IPS-NIHi7 (cell line): ENCODE measurements at regions not wholly inside any gene's neighbourhood (a gene's known extent, or its start where the extent isn't known, plus 50 kb on each side); places are given as distances from the start of the nearest gene placed in this dataset.
"Not testable (repeated sequence)": the region's sequence is repeated elsewhere in the genome, so short reads cannot be mapped to it uniquely, and the experiment has no call there.

Experiments used
- DNase-seq: peaks from one replicate; pipeline ENCODE4 v3.0.0; 2012; ENCODE audit warnings: mixed read lengths; ENCODE audit errors: extremely low spot score

DNA sequence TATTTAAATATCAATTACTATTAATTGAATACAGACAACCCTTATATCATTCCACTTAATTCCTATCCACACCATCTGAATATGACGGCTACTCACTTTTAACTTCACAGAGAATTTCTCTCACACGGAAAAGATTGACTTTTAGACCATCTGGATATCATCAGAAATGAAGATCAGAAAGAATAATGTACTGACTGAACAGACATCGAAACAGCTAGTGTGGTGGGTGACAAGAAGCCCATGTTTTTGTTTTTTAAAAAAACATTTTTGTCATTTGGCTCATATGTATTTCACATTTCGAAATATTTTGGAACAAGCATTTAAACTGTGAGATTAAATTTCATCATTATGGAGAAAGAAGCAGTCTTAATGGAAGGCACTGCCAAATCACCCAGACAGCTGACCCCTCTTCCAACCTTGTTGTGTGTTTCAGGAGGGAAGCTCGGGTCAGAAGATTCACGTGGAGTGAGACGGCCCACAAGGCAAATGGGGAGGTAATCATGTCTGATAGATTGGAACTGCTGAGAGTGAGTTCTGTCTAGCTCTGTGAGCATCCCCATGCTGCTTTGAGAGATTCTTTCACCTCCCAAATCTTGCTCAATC, 204.2 kb upstream of the RASGEF1B start:
- no peak for DNase-seq

DNA sequence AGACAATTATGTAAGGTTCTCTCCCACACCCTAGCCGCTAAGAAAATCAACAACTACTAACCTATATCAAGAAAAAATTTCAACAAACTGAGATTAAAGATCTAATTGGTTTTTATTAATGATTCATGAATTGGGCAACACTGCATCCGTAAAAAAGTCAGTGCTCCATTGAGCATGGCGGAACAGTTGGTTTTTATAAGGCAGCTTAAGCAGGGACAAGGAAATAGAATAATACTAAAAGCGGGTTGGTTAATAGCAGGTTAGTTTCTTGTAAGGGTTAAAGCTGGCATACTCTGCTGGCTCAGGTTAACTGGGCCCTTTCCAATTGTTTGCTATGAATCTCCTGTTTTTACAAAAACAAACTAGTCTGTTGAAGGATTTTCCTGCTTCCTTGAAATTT, 202.3 kb upstream of the RASGEF1B start:
- no peak for DNase-seq

DNA sequence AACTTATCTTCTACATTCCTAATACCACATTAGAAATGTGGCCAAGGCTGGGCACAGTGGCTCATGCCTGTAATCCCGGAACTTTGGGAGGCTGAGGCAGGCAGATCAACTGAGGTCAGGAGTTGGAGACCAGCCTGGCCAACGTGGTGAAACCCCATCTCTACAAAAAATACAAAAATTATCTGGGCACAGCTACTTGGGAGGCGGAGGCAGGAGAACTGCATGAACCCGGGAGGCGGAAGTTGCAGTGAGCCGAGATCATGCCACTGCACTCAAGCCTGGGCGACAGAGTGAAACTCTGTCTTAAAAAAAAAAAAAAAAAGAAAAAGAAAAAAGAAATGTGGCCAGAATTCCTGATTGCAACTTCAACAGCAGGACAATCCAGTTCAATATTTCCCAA, 196.6 kb upstream of the RASGEF1B start:
- DNase-seq, result not testable (repeated sequence)

DNA sequence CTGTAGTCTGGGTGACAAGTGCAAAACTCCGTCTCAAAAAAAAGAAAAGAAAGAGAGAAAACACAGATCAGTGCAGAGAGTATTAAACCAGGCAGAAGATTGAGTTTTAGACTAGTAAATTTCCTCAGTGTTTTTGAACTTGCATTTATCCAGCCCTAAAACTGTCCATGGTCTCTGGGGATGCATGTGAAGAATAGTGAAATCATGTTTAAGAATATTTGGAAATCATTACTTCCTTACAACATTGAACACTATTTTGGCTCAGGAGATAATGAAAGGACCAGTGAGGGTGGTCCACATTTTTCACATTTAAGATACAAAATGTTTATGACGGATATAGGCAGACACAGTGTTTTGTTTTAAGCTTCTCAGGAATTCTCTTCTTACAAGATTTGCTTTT, 195.8 kb upstream of the RASGEF1B start:
- no peak for DNase-seq

DNA sequence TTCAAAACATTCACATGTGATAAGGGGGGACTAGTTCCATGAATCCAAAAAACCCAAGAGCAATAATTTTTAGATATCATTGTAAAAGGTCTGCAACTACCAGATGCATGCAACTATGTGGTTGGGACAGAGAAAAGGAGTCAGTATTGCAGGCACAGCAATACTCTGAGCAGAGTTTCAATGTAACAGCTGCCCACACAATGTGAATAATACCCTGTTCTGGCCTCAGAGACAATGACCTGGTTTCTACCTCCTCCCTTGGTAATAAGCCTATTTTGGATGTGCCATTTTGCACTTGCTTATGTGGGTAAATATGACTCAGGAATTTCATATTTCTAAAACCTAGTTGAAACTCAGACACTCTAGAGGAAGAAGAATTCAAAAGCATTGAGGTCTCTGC, 194.8 kb upstream of the RASGEF1B start:
- no peak for DNase-seq

DNA sequence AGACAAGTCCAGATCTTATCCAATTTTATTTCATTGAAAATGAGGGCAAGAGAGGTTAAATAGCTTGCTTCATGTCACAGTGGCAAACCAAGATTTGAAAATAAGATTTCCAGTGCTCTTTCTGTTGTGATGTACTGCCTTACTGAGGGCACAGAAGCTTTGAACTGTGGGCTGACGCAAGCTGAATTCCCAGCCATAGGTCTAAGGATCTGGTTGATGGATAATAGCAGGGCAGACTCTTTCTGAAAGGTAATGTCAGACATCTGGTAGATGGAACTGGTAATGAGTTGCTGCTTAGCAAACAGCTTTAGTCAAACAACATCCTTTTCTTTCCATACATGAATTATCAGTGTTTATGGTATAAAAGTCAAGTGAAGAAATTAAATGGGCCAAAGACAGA, 193.9 kb upstream of the RASGEF1B start:
- no peak for DNase-seq

DNA sequence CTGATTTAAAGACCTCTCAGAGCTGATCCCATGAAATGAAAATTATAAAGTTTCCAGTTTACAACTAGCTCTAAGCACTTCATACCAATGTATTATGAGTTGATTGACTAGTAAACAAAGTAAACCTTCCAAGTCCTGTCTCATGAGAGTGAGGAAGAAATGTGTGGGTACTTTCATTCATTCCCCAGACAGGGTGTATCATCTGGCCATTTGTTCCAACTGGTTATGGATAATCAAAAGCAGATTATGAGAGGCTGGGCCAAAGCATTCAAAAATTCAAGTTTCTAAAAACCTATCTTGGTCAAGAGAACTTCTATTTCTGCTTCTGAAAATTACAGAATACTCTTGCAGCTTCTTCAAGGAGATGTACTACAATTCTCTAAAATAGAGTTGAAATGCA, 193.3 kb upstream of the RASGEF1B start:
- DNase-seq, result no peak

DNA sequence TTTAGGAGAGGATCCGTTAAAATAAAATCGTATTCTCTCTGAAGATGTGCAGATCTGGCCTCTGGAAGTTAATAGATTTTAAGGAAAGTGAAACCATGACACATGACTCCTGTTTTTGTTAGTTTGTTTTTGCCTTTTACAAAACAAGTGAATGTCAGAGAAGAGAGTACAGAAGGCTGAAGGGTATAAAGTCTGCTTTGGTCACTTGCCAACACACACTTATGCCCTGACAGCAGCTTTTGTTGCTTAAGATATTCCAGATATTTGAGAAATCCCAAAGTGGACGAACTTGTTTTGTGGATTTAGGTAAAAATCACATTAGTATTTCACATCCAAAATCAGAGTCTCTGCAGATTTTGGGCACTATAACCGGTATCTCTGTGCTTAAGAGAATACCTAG, 192.4 kb upstream of the RASGEF1B start:
- DNase-seq, result no peak

DNA sequence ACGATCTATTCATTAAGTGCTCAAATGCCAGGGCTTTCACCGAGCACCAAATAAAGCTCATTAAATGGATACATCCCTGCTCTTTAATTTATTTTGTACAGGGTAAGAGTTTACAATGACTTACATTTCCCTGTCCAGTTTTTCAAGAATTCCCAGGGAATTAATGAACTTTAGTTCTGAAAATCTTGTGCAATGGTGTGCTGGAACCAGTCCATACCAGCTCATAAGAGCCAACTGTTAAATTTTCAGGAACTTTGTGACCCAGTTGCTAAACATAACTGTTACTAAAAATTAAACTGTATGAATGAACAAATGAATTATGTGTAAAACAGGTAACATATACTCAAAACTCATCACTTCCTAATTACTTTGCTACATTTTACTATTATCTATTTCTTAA, 191.7 kb upstream of the RASGEF1B start:
- no peak for DNase-seq

DNA sequence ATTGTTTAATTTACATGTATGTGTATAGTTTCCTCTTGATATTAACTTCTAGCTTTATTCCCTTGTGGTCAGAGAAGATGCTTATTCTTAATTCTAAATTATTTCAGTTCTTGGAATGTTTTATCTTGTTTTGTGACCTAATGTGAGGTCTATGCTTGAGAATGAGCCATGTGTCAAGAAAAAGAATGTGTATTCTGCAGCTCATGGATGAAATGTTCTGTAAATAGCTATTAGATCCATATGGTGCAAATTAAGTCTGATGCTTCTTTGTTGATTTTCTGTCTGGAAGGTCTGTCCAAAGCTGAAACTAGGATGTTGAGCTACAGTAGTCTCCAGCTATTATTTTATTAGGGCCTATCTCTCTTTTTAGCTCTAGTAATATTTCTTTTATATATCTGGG, 187.3 kb upstream of the RASGEF1B start:
- no peak for DNase-seq

DNA sequence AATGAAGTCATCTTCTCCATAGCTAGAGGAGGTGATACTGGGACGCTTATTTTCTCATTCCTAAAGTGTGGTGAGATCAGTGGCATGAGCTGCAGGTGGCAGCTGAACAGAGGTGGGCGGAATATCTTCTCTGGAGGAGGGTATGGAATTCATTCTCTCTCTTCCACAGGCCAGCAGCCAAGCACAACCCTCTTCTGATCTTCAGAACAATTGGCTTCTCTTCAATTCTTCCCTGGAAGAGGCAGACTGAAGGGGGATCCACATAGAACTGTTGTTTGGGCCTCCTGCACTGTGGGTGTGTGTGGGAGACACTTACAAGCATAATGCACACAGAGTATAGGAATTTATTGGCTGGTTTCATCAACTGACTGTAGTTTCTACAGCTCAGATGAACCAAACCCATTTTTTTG, 180.4 kb upstream of the RASGEF1B start:
- DNase-seq, result no peak

DNA sequence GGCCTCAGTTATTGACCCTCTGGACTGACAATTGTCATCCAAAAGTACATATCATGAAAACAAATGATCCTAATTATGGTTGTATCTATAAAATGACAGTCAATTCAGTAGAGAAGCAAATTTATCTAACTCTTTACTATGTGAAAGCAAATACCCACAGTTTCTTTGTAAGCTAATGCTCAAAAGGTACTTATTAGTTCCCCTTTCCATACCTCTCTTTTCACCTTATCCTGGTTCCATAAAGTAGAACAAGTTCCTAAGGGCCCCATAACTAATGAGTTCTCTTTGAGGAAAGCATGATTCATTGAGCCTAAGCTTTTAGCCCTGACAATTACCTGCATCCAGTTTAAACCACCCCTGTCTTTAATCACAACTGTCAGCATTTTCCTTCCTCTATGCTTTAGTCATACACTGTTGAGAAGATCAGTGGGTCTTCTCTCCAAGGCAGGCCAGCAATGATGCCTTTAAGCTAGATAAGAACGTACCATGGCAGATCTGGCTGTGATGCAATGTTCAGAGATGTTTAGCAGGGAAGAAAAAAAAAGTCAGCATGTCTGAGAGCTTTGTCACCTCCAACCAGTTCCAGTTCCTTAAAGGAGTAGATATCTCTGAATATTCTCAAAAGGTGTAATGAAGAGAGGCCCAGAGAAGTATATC, 179.7 kb upstream of the RASGEF1B start:
- no peak for DNase-seq

DNA sequence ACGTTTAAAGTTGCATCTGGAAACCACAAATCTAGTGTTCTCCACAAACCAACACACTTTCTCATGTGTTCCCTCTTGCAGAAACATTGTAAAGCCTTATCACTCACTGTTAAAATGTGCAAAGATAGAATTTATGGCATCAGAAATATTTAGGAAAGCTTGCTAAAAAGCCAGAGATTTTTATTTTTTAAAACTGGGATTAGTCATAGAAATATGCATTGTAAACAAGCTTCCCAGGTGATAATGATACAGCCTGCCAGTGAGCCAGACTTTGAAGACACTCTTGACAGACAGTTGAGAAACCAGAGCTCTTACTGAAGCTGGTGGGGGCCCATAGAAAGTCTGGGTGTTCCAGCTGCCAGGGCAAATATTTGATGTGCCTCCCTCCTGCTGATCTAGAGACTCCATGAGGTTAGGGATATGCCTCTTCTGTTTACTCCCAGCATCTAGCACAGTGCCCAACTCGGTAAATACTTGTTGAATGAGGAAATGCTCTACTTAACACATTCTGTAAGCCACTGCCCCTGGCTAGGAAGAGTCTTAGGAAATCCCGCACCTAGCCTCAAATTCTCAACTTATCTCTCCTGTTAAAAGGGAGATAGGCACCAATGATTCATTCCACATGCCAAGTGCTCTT, 179.0 kb upstream of the RASGEF1B start:
- peak; percentile 40 for DNase-seq

DNA sequence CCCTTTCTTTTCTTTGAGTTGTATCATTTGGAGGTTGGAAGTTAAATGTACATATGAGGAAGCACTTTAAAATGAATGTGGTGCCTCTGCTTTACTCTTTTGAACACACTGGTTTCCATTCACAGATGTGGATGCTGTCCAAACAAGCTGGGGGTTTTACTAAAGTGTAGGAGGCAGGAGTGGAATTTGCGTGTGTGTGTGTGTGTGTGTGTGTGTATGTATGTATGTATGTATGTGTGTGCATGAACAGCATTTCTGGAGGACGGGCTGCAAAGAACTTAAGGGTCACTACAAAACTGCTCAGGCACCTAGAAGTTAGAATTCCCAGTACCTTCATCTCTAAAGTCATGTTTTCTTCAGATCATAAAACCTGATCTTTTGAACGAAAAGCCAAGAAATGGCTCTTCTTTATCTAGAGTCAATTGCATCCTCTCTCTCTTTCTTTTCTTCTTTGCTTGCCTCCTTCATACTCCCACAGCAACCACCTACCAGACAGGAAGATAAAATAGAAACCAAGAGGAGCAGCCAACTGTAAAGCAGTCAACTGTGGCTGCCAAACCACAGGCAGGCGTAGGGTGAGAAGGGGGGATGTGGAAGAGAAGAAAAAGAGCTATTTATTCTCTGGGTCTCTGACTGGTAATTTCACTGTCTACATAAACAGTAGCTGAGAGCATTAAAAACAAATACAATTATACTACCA, 177.0 kb upstream of the RASGEF1B start:
- DNase-seq, result no peak

DNA sequence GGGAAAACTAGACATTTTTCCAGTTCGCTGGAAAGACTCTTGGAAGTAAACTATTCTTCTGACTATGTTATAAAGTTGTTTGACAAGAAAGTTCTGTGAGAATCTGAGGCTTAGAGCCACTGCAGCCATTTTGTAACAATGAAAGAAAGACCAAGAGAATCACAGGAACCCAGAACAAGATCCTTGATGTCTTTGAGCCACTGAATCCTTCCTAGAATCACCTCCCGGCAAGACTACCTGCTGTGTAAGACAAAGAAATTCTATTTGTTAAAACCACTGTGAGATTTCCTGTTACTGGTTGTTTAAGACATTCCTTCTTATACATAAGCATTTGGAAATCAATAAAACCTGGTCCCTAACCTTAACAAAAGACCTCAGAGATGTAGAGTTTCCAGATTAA, 175.7 kb upstream of the RASGEF1B start:
- peak; percentile 50 for DNase-seq

DNA sequence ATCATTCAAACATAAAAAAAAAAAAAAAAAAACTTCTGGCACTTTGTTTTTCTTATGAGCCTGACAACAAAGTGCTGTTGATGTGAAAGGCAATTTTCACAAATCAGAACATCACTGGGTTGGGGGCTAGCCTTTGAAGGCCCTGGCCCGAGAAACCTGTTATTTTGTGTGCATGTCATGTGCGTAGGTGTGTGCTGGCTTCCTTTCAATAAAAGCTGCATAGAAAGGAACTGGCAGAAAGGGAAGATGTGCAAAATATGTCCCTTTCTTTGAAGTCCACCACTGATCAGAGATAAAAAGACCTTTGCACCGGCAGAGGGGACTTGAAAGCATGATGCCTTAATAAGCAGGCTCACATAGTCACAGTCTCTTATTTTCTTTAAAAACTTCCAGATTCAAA, 170.8 kb upstream of the RASGEF1B start:
- no peak for DNase-seq

DNA sequence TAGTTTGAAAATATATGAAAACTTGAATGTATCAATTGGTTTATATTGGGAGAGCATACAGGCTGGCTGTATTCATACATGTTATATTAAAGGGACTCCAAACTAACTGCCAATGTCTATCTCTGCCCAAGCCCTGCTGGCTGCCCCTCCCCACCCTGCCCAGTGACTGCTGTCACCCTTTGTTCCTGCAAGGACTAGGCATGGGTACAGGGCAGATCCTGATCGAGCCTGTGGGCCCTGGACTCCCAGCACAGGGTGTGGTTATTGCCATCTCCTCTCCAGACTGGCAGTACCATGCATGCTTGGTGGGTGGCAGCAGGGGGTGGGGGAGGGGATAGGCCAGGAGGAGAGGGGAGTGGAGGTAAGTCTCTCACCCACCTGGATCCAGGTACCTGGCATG, 167.5 kb upstream of the RASGEF1B start:
- no peak for DNase-seq

DNA sequence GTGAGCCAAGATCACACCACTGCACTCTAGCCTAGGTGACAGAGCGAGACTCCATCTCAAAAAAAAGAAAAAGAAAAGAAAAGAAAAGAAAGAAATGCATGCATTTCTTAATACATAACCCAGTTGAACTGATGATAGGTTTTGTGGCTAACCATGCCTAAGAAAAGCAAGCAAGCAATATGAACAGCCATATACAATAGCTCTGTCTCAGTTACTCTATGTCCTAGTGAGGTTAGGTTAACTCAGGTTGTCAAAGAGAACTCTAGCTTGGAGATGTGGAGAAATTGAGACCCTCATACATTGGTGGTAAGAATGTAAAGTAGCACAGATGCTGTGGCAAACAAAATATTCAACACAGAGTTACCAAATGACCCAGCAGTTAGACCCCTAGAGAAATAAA, 167.0 kb upstream of the RASGEF1B start:
- DNase-seq, result no peak

DNA sequence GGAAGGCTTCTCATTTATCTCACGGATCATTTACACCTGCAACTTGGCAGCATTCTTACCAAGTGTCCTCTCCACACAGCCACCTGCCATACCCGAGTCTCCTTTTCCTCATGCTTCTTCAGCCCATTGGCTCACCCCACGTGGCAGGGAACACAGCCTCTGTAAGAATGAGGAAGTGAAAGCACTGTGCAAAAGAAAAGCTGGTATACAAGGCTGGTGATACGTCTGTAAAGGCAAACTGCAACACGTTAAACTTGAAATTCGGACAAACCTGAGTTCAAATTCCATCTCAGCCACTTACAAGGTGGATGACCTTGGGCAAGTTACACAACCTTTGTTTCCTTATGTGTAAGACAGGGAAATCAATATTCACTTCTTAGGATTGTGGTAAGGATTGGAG, 164.0 kb upstream of the RASGEF1B start:
- DNase-seq, result no peak

DNA sequence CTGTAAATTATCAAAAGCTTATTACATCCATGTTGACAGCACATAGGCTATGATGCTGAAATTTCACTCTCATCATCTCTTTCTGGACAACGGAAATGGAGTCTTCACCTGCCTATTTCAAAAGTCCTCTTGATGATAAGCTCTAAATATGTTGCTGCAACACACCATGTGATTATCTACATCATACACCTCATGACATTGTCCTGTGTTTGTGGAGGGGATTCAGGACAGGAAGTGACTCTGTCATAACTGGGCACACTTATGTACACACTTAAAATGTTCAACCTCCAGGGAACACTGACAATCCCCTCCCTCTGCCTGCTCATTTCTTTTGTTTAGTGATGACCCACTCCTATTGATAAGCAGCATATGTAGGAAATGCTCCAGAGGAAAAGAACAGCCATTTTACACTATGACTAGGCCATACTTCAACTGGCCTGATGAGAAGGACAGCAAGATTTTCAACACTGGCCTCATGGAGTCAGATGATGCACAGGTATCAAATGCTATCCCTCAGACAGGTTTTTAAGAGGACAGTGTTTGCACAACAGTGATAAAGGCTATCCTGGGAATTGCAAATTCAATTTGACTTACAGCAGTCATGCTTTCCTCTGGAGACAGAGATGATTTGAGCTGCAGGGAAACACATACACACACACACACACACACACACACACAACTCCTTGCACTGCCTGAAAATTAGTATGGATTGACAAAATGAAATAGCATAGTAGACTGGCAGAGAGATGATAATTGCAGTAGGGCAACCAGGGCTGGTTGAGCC, 163.3 kb upstream of the RASGEF1B start:
- no peak for DNase-seq

DNA sequence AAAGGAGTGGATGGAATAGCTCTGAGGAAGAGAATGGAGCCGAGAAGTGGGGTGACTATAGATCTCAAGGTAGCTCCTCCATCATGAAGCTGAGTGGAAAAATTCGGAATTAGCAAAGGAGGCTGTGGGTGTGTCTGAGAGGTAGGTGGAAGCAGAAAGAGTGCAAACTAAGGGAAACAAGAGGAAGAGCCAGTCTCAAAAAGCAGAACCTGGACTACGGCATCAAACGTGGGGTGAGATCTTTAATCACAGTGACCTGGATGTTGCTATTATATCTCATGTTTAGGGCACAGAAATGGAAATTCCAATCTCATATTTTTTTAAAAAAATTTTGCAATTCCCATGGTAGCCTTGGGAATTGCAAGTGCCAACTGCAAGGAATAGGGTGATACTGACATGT, 162.5 kb upstream of the RASGEF1B start:
- DNase-seq, result no peak
